ENCODE measurements at regions not wholly inside any gene's neighbourhood (a gene's known extent, or its start where the extent isn't known, plus 50 kb on each side); places are given as distances from the start of the nearest gene placed in this dataset.

DNA sequence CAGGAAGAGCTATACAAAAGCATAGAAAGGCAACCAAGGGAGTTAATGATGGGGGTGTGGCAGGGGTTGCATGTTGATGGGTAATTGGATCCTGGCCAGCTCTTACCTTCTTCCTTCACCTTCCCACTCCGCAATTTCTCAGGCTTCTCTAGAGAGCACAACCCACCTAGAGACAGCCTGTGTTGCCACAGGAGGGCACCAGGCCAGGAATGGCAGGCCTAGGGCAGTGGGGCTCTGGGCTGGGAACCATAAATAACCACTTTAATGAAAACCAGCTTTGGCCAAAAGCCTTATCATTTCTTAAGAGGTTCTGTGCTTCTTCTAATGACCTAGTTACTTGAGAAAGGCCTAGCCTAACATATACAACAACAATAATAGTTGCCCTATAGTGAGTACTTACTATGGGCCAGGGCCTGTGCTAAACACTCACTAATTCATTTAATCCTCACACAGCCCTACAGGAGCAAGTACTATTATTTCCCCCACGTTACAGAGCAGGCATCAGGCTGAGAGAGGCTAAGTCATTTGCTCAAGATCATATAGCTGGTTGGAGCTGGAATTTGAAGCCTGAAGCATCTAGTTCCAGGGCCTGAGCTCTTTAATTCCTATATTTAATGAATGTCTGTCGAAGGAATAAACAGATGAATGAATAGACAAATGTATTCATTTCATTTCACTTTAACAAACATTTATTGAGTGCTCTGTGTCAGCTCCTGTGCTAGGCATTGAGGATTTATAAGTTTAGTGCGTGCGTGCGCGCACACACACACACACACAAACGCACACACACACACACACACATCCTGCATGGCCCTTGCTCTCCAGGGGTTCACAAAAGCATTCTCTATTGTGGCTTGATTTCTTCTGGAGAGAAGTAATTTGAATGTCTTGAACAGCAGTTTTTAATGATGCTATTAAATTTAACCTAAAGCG lies 66.8 kb downstream of the RTL9 start:
- TF ChIP-seq, protein P1, sequence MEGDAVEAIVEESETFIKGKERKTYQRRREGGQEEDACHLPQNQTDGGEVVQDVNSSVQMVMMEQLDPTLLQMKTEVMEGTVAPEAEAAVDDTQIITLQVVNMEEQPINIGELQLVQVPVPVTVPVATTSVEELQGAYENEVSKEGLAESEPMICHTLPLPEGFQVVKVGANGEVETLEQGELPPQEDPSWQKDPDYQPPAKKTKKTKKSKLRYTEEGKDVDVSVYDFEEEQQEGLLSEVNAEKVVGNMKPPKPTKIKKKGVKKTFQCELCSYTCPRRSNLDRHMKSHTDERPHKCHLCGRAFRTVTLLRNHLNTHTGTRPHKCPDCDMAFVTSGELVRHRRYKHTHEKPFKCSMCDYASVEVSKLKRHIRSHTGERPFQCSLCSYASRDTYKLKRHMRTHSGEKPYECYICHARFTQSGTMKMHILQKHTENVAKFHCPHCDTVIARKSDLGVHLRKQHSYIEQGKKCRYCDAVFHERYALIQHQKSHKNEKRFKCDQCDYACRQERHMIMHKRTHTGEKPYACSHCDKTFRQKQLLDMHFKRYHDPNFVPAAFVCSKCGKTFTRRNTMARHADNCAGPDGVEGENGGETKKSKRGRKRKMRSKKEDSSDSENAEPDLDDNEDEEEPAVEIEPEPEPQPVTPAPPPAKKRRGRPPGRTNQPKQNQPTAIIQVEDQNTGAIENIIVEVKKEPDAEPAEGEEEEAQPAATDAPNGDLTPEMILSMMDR (optimal IDR thresholded peaks at IDR 0.05 in 1 of 3, IDR thresholded peaks at IDR 0.05 in 1 of 3, conservative IDR thresholded peaks at IDR 0.05 in 1 of 3; ENCODE audit: extremely low read depth in 1 of 3, insufficient read depth in 2 of 3, low read length in 3 of 3), result no peak
- no peak for TF ChIP-seq EZH2 (IDR thresholded peaks at IDR 0.05; ENCODE audit: low read length)

Data from keratinocyte (primary cell).